ENCODE measurements at regions not wholly inside any gene's neighbourhood (a gene's known extent, or its start where the extent isn't known, plus 50 kb on each side); places are given as distances from the start of the nearest gene placed in this dataset.

- Mint-ChIP-seq H3K27me3 (peaks cover 56% of the 10 kb centered on the region), H3K36me3 (ENCODE audit: low read depth) (no peaks in the 10 kb centered on the region), H3K4me3 (peak overlapping the region; percentile 23), H3K9me3 (peaks cover 2% of the 10 kb centered on the region), H3K27ac (peak overlapping the region; percentile 82), H3K4me1 (ENCODE audit: low read depth) (peaks cover 41% of the 10 kb centered on the region)
- no peak for DNase-seq
Observed at GRCh38 chr9:7298123-7298522, 501.5 kb downstream of the DMAC1 start.

GRCh38 chr9:7297521-7297920 is 502.1 kb downstream of the DMAC1 start:
- Mint-ChIP-seq H3K4me3 (peak overlapping the region; percentile 23), H3K36me3 (ENCODE audit: low read depth) (no peaks in the 10 kb centered on the region), H3K27ac (peak overlapping the region; percentile 82), H3K9me3 (peaks cover 4% of the 10 kb centered on the region), H3K4me1 (ENCODE audit: low read depth) (peaks cover 46% of the 10 kb centered on the region), H3K27me3 (peaks cover 52% of the 10 kb centered on the region)
- DNase-seq = no peak

- Mint-ChIP-seq H3K4me3 (no peak overlapping the region), H3K4me1 (ENCODE audit: low read depth) (peaks cover 30% of the 10 kb centered on the region), H3K9me3 (peaks cover 4% of the 10 kb centered on the region), H3K27me3 (peaks cover 50% of the 10 kb centered on the region), H3K27ac (no peak overlapping the region), H3K36me3 (ENCODE audit: low read depth) (no peaks in the 10 kb centered on the region)
- no peak for DNase-seq
Observed at GRCh38 chr9:7293091-7293490, 506.5 kb downstream of the DMAC1 start.

DNA sequence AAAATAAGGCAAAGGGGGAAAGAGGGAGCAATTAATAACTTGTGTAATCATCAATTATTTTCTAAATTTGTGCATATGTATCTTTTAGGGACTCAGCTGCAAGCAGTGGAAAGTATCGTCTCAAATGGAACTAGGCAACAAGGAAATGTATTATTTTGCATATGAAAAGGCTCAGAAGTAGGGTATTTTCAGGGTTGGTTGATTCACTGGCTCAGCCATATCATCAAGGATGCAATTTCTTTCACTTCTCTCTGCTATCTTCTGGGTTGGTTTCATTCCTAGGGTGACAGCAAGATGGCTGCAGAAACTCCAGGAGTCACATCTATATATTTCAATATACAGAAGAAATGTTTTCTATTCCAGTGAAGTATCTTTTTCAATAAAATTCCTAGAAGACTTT is 509.8 kb downstream of the DMAC1 start:
- Mint-ChIP-seq H3K4me3 (no peak overlapping the region), H3K9me3 (peaks cover 1% of the 10 kb centered on the region), H3K4me1 (ENCODE audit: low read depth) (peaks cover 13% of the 10 kb centered on the region), H3K27ac (no peak overlapping the region), H3K36me3 (ENCODE audit: low read depth) (no peaks in the 10 kb centered on the region), H3K27me3 (peaks cover 53% of the 10 kb centered on the region)
- DNase-seq = no peak

GRCh38 chr9:7287986-7288385 is 511.6 kb downstream of the DMAC1 start:
- peaks cover under 1% of the 10 kb centered on the region for H3K9me3 Mint-ChIP-seq
- no peak for DNase-seq
- peaks cover 11% of the 10 kb centered on the region for H3K4me1 Mint-ChIP-seq (ENCODE audit: low read depth)
- no peak overlapping the region for H3K4me3 Mint-ChIP-seq
- peaks cover 53% of the 10 kb centered on the region for H3K27me3 Mint-ChIP-seq
- H3K36me3 Mint-ChIP-seq (ENCODE audit: low read depth) = no peaks in the 10 kb centered on the region
- no peak overlapping the region for H3K27ac Mint-ChIP-seq

DNA sequence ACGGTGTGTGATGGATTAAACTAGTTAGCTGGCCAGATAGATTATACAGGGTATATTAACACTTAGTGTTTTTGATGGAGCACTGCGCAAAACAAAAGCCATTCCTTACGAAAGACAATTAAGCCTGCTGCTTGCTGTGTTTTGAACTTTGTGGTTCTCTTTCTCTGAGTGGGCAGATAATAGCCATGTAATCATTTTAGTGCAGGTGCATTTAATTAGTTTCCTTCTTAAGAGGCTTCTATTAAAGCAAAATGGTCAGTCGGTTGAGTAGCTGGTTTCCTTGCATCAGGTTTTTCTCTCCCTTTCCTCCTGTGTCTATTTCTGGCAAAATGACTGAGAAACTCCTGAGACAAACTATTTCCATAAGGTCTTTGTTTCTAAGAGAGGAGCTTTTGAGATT is 512.5 kb downstream of the DMAC1 start:
- Mint-ChIP-seq H3K4me1 (ENCODE audit: low read depth) (peaks cover 7% of the 10 kb centered on the region), H3K27me3 (peaks cover 61% of the 10 kb centered on the region), H3K27ac (no peak overlapping the region), H3K9me3 (no peaks in the 10 kb centered on the region), H3K4me3 (no peak overlapping the region), H3K36me3 (ENCODE audit: low read depth) (no peaks in the 10 kb centered on the region)
- no peak for DNase-seq

DNA sequence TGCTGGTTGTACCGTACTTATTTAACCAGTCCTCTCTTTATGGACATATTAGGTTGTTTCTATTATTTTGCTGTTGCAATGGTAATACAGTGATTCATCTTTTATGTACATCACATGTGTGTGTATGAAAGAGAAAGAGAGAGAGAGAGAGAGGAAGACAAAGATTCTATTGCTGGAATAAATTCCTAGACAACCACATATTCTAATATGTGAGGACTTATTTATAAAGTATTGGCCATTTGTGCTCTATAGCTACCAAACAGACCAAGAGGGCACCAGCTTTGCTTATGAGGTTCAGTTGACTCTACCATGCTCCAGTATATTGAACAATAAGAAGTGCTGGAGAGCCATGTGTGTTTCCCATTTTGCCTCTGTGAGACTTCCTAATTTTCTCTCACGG is 513.5 kb downstream of the DMAC1 start:
- H3K4me1 Mint-ChIP-seq (ENCODE audit: low read depth) = peaks cover 7% of the 10 kb centered on the region
- no peak overlapping the region for H3K27ac Mint-ChIP-seq
- H3K9me3 Mint-ChIP-seq = no peaks in the 10 kb centered on the region
- peaks cover 68% of the 10 kb centered on the region for H3K27me3 Mint-ChIP-seq
- no peak for DNase-seq
- H3K4me3 Mint-ChIP-seq = no peak overlapping the region
- no peaks in the 10 kb centered on the region for H3K36me3 Mint-ChIP-seq (ENCODE audit: low read depth)

DNA sequence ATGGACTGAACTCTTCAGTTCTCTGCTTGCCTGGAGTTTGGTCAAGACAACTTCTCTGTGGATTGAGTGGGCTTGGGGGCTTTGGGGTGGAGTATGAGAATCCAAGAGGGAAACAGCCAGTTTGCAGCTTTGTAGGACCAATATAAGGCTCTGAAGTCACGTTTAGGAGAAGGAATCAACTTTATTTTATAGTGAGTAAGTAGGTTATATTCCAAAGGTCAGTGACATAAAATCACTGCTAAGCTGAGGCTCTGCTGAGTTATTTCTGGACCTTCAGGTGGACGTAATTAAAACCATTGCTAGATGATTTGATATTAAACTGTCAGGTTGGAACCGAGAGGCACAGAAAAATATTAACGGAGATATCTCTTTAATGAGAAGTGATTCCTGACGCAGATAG is 514.4 kb downstream of the DMAC1 start:
- H3K27me3 Mint-ChIP-seq = peaks cover 75% of the 10 kb centered on the region
- no peak for DNase-seq
- no peaks in the 10 kb centered on the region for H3K36me3 Mint-ChIP-seq (ENCODE audit: low read depth)
- peaks cover 2% of the 10 kb centered on the region for H3K9me3 Mint-ChIP-seq
- H3K4me3 Mint-ChIP-seq = no peak overlapping the region
- no peak overlapping the region for H3K27ac Mint-ChIP-seq
- peaks cover 7% of the 10 kb centered on the region for H3K4me1 Mint-ChIP-seq (ENCODE audit: low read depth)

- no peaks in the 10 kb centered on the region for H3K36me3 Mint-ChIP-seq (ENCODE audit: low read depth)
- H3K9me3 Mint-ChIP-seq = peaks cover 2% of the 10 kb centered on the region
Observed at GRCh38 chr9:7284517-7284916, 515.1 kb downstream of the DMAC1 start.

GRCh38 chr9:7284117-7284516 is 515.5 kb downstream of the DMAC1 start:
- no peak overlapping the region for H3K4me3 Mint-ChIP-seq
- H3K36me3 Mint-ChIP-seq (ENCODE audit: low read depth) = no peaks in the 10 kb centered on the region
- peak overlapping the region; percentile 75 for H3K27ac Mint-ChIP-seq
- no peak for DNase-seq
- H3K9me3 Mint-ChIP-seq = peaks cover 5% of the 10 kb centered on the region
- peaks cover 7% of the 10 kb centered on the region for H3K4me1 Mint-ChIP-seq (ENCODE audit: low read depth)
- peaks cover 74% of the 10 kb centered on the region for H3K27me3 Mint-ChIP-seq

More at GRCh38 chr9:7284517-7284916, 515.1 kb downstream of the DMAC1 start:
- no peak overlapping the region for H3K27ac Mint-ChIP-seq
- H3K4me3 Mint-ChIP-seq = no peak overlapping the region
- no peak for DNase-seq
- H3K27me3 Mint-ChIP-seq = peaks cover 78% of the 10 kb centered on the region
- H3K4me1 Mint-ChIP-seq (ENCODE audit: low read depth) = peaks cover 7% of the 10 kb centered on the region

GRCh38 chr9:7273575-7273974 is 515.8 kb downstream of the KDM4C start:
- Mint-ChIP-seq H3K9me3 (no peaks in the 10 kb centered on the region), H3K27ac (no peak overlapping the region), H3K27me3 (peaks cover 28% of the 10 kb centered on the region), H3K4me3 (no peak overlapping the region), H3K36me3 (ENCODE audit: low read depth) (no peaks in the 10 kb centered on the region), H3K4me1 (ENCODE audit: low read depth) (no peaks in the 10 kb centered on the region)
- no peak for DNase-seq

- no peak overlapping the region for H3K4me3 Mint-ChIP-seq
- no peaks in the 10 kb centered on the region for H3K4me1 Mint-ChIP-seq (ENCODE audit: low read depth)
- H3K36me3 Mint-ChIP-seq (ENCODE audit: low read depth) = no peaks in the 10 kb centered on the region
- no peaks in the 10 kb centered on the region for H3K9me3 Mint-ChIP-seq
- H3K27ac Mint-ChIP-seq = no peak overlapping the region
- H3K27me3 Mint-ChIP-seq = peaks cover 39% of the 10 kb centered on the region
- no peak for DNase-seq
Observed at GRCh38 chr9:7266911-7267595, 509.3 kb downstream of the KDM4C start.

DNA sequence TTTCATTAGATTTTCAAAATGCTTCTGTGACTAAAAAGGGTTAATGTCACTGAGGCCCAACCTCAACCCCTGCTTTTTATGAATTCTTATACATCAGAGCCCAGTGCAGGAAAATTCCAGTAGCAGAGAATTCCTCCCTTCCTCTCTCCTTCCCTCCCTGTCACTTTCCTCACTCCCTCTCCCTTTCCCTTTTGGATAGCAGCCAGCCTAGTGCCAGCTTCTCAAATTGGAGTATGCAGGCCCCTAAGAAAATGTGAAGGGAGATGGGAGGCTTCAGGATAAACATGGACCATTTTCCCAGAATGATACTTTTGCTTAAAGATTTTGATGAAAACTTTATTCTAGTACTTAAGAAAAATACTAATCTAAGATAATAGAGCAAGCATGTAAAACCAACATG is 507.4 kb downstream of the KDM4C start:
- Mint-ChIP-seq H3K4me1 (ENCODE audit: low read depth) (no peaks in the 10 kb centered on the region), H3K4me3 (no peak overlapping the region), H3K36me3 (ENCODE audit: low read depth) (no peaks in the 10 kb centered on the region), H3K27ac (no peak overlapping the region), H3K27me3 (peaks cover 32% of the 10 kb centered on the region), H3K9me3 (no peaks in the 10 kb centered on the region)
- DNase-seq = no peak

DNA sequence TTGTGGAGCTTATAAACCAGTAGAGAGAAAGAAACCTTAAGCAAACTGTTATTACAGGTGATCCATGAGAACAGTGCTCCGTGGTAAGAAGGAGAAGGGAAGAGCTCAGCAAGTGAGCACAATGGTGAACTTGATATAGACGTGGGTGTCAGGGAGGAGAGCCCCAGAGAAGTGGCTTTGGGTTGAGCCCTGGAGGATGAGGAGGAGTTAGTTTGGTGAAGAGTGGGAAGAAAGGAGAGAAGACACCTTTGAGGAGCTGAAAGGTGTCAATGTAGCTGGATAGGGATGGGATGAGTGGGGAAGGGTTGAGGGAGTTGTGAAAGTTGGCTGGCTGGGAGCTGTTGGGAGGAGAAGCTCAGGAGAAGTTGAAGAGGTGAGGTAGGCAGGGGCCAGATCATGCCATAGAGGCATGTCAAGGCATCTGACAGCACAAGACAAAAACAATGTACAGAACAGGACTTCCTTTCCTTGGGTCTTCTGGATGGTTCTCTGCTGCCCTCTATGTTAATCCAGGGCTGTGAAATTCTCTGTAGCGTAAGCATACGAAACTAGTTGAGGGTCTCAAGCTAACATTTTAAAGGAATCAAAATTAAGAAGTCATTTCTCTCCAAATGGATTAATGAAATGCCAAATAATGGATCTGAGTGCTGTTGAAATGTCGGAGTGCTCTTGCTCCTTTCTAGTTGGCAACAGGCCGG is 501.9 kb downstream of the KDM4C start:
- Mint-ChIP-seq H3K27ac (no peak overlapping the region), H3K27me3 (peaks cover 22% of the 10 kb centered on the region), H3K36me3 (ENCODE audit: low read depth) (no peaks in the 10 kb centered on the region)

DNA sequence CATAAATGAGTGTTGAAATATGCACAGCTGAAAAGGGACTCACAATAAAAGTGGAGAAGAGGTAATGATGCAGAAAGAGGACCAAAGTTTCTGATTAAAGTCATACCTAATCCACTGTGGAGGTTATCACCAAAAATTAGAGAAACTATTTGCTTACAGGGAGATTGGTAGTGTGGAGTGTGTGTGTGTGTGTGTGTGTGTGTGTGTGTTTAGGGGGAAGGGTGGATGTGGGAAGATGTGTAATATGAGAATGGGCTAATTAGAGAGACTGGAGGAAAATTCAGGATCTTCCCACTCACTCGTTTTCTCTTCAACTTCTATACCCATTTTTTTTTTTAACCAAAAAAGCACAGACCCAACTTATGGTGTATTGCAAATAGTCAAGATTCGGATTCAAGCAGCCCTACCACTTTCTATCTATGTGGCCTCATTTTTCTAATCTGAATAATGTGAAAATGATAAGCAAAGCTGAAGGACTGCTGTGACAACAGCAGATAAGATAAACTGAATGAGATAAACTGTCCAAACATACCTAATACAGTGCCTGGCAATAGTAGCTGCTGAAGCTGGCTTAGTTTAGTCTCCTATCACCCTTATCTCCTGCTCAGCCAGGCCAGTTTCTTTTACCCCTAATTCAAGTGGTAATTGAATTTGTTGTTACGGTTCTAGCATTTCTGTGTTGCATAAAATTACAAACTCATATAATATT is 501.1 kb downstream of the KDM4C start:
- H3K27me3 Mint-ChIP-seq = peaks cover 25% of the 10 kb centered on the region
- no peak overlapping the region for H3K4me3 Mint-ChIP-seq
- no peaks in the 10 kb centered on the region for H3K9me3 Mint-ChIP-seq
- no peaks in the 10 kb centered on the region for H3K36me3 Mint-ChIP-seq (ENCODE audit: low read depth)
- DNase-seq = no peak
- H3K4me1 Mint-ChIP-seq (ENCODE audit: low read depth) = no peaks in the 10 kb centered on the region
- H3K27ac Mint-ChIP-seq = no peak overlapping the region

More for the DNA sequence above, 501.9 kb downstream of the KDM4C start:
- Mint-ChIP-seq H3K4me3 (no peak overlapping the region), H3K4me1 (ENCODE audit: low read depth) (no peaks in the 10 kb centered on the region), H3K9me3 (no peaks in the 10 kb centered on the region)
- DNase-seq = no peak

Data from activated T-cell treated with anti-CD3 and anti-CD28 coated beads, Interleukin-2, amount 50 U/mL, for 24 hours (primary cell).